Liver (tissue), 8 donors: ENCODE measurements at regions not wholly inside any gene's neighbourhood (a gene's known extent, or its start where the extent isn't known, plus 50 kb on each side); places are given as distances from the start of the nearest gene placed in this dataset.

Experiments
- DNase-seq: peaks from one replicate; pipeline ENCODE4 v3.0.0-alpha.2; 2017; ENCODE audit warnings: low spot score
- H3K27ac ChIP-seq, 2 donors: one replicate each; pipeline ENCODE4 v1.7.0; 2013; ENCODE audit warnings: inconsistent platforms in 2 of 2, low read length in 2 of 2, control low read depth in 1 of 2, low read depth in 1 of 2, mild to moderate bottlenecking in 1 of 2
- H3K27me3 ChIP-seq, 4 donors: one replicate each; pipeline versions ENCODE4 v1.6.1 to v1.7.0; 2013; ENCODE audit warnings: low read length in 3 of 4, inconsistent platforms in 1 of 4, mild to moderate bottlenecking in 1 of 4, moderate library complexity in 1 of 4; ENCODE audit not compliant: control insufficient read depth in 4 of 4, insufficient read depth in 4 of 4
- H3K36me3 ChIP-seq, 4 donors: one replicate each; pipeline versions ENCODE4 v1.6.1 to v1.7.0; 2013; ENCODE audit warnings: low read length in 3 of 4, mild to moderate bottlenecking in 3 of 4, low read depth in 1 of 4, moderate library complexity in 1 of 4; ENCODE audit not compliant: control insufficient read depth in 4 of 4, insufficient read depth in 3 of 4
- H3K4me1 ChIP-seq, 4 donors: one replicate each; pipeline versions ENCODE4 v1.6.1 to v1.7.0; 2013; ENCODE audit warnings: low read length in 3 of 4, mild to moderate bottlenecking in 3 of 4, moderate library complexity in 1 of 4; ENCODE audit not compliant: control insufficient read depth in 4 of 4, insufficient read depth in 4 of 4
- H3K4me3 ChIP-seq, 3 donors: one replicate each; pipeline versions ENCODE4 v1.6.1 to v1.7.0; 2013; ENCODE audit warnings: low read length in 3 of 3, control low read depth in 1 of 3, low read depth in 1 of 3, mild to moderate bottlenecking in 1 of 3
- H3K9ac ChIP-seq, 2 donors: one replicate each; pipeline ENCODE4 v1.7.0; 2013; ENCODE audit warnings: low read length in 2 of 2, mild to moderate bottlenecking in 2 of 2, moderate library complexity in 2 of 2, control low read depth in 1 of 2, low read depth in 1 of 2
- H3K9me3 ChIP-seq, 4 donors: one replicate each; pipeline versions ENCODE4 v1.6.1 to v1.7.0; 2013; ENCODE audit warnings: low read length in 3 of 4; ENCODE audit not compliant: control insufficient read depth in 4 of 4
- EGR1 ChIP-seq, 2 donors: IDR thresholded peaks; 2 replicates each; pipeline ENCODE4 v1.6.1; 2016 to 2018; ENCODE audit warnings: antibody characterized with exemption in 2 of 2, low read depth in 2 of 2
- FOXA1 ChIP-seq: IDR thresholded peaks from 2 replicates; pipeline ENCODE4 v1.6.1; 2016; ENCODE audit warnings: antibody characterized with exemption
- FOXA2 ChIP-seq: IDR thresholded peaks from 2 replicates; pipeline ENCODE4 v1.6.1; 2016; ENCODE audit warnings: antibody characterized with exemption
- GABPA ChIP-seq, 2 donors: IDR thresholded peaks in 1 of 2; conservative IDR thresholded peaks in 1 of 2; 2 replicates each; pipeline ENCODE4 v1.6.1; 2016; ENCODE audit warnings: antibody characterized with exemption in 2 of 2, mild to moderate bottlenecking in 1 of 2, moderate library complexity in 1 of 2
- HNF4A ChIP-seq, 2 donors: conservative IDR thresholded peaks; 2 replicates each; pipeline ENCODE4 v1.6.1; 2016; ENCODE audit warnings: antibody characterized with exemption in 2 of 2, mild to moderate bottlenecking in 2 of 2
- HNF4G ChIP-seq: IDR thresholded peaks from 2 replicates; pipeline ENCODE4 v1.6.1; 2016; ENCODE audit warnings: antibody characterized with exemption
- JUND ChIP-seq, 2 donors: IDR thresholded peaks; 2 replicates each; pipeline ENCODE4 v1.6.1; 2016; ENCODE audit warnings: antibody characterized with exemption in 2 of 2
- NR2F2 ChIP-seq: IDR thresholded peaks from 2 replicates; pipeline ENCODE4 v1.6.1; 2016; ENCODE audit warnings: antibody characterized with exemption
- RAD21 ChIP-seq, 2 donors: IDR thresholded peaks; 2 replicates each; pipeline ENCODE4 v1.6.1; 2016; ENCODE audit warnings: antibody characterized with exemption in 2 of 2, mild to moderate bottlenecking in 2 of 2
- RXRA ChIP-seq, 2 donors: IDR thresholded peaks; 2 replicates each; pipeline ENCODE4 v1.6.1; 2017 to 2018; ENCODE audit warnings: antibody characterized with exemption in 2 of 2, mild to moderate bottlenecking in 1 of 2
- SP1 ChIP-seq: IDR thresholded peaks from 2 replicates; pipeline ENCODE4 v1.6.1; 2018; ENCODE audit warnings: antibody characterized with exemption, mild to moderate bottlenecking
- TAF1 ChIP-seq: conservative IDR thresholded peaks from 2 replicates; pipeline ENCODE4 v1.6.1; 2016; ENCODE audit warnings: antibody characterized with exemption, mild to moderate bottlenecking
- YY1 ChIP-seq: IDR thresholded peaks from 2 replicates; pipeline ENCODE4 v1.6.1; 2016; ENCODE audit warnings: antibody characterized with exemption, mild to moderate bottlenecking
- WGBS: extraction: QIAGEN DNeasy Blood & Tissue Kit; methylation state at CpG from one replicate; pipeline ENCODE4 v1.1.7; 2013; 5-methylcytosine and 5-hydroxymethylcytosine counted together
- TF ChIP-seq, protein P1 (sequence below): IDR thresholded peaks from 2 replicates; pipeline ENCODE4 v1.6.1; 2016; ENCODE audit warnings: antibody characterized with exemption
- TF ChIP-seq, protein P2 (sequence below): IDR thresholded peaks from 2 replicates; pipeline ENCODE4 v1.6.1; 2016; ENCODE audit warnings: antibody characterized with exemption
- TF ChIP-seq, protein P3 (sequence below): IDR thresholded peaks from 2 replicates; pipeline ENCODE4 v1.6.1; 2016; ENCODE audit warnings: antibody characterized with exemption, mild to moderate bottlenecking
- TF ChIP-seq, protein P4 (sequence below): IDR thresholded peaks from 2 replicates; pipeline ENCODE4 v1.6.1; 2016; ENCODE audit warnings: antibody characterized with exemption
- TF ChIP-seq, protein P5 (sequence below): fragments of 150-350 bp; IDR thresholded peaks from 2 replicates; pipeline ENCODE4 v1.5.1; 2017; ENCODE audit warnings: improper control_type of control experiment, low read depth, low read length; ENCODE audit not compliant: missing input control
- donor health status: healthy.
- donor health status: healthy.
- donor health status: healthy.
- donor health status: healthy.
- donor health status: healthy.

DNA sequence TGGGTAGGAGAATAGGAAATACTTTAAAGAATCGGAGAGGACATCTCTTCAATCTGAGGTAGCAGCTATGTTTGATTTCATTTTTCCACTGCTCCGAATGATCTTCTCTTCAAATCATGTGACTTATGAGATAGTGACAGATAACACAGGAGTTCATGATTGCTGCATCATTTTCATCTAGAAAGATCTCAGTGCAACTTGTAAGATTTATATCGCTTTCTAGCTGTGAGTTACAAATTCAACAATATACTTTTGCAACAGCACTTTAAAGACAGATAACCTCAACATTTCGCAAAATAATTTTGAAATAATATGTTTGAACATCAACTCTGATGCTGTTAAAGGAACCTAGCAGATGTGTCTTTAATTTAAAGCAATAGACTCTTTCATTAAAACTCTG, 99.9 kb upstream of the CCDC80 start:
- no peaks in the 10 kb centered on the region for H3K4me1 ChIP-seq
- no peaks in the 10 kb centered on the region for H3K9me3 ChIP-seq
- no peak for TF ChIP-seq SP1
- H3K27ac ChIP-seq = no peak overlapping the region
- H3K36me3 ChIP-seq = no peaks in the 10 kb centered on the region
- H3K9ac ChIP-seq = no peak overlapping the region
- DNase-seq = no peak
- no peak overlapping the region for H3K4me3 ChIP-seq
- WGBS = 81% methylated on average over 4 of the region's 4 CpGs
- peaks cover 0 to 8% (median 0%) of the 10 kb centered on the region in 4 donors for H3K27me3 ChIP-seq

DNA sequence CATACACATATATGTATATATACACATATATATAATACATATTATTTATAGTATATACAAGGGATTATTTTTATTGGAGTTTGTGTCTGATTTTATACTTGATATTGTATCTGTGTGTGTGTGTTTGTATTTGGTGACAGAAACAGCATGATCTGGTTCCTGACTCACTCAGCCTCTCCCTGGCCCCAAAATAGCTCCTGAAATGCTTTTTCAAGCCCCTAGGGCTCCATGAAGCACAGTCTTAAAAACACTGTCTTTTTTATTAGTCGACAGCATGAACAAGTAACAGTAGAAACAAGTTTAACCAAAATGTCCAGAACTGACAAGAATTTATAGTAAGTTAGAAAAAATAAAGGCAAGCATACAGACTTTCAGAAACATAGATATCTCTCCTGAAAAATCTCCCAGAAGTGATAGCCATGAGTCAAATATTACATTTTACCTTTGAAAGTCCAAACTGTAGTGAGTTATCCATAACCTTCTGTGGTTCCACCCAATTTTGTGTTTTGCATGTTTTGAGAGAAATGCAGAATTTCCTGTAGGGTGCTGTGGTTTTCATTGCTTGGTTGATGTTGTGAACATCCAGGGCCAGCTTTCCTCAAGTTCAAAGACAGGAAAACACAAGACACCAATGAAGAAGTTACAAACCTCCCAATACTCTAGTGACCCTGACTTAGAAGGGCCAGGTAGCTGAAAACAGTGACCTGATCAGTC, 98.5 kb upstream of the CCDC80 start:
- H3K9ac ChIP-seq = no peak overlapping the region
- no peaks in the 10 kb centered on the region for H3K4me1 ChIP-seq
- no peaks in the 10 kb centered on the region for H3K9me3 ChIP-seq
- H3K36me3 ChIP-seq = no peaks in the 10 kb centered on the region
- WGBS = 70% methylated on average over 1 of the region's 1 CpG
- TF ChIP-seq, protein P1, sequence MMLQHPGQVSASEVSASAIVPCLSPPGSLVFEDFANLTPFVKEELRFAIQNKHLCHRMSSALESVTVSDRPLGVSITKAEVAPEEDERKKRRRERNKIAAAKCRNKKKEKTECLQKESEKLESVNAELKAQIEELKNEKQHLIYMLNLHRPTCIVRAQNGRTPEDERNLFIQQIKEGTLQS = no peak
- TF ChIP-seq EGR1 (IDR thresholded peaks at IDR 0.05; ENCODE audit: low read depth in 2 of 2) (no peak), RXRA (IDR thresholded peaks at IDR 0.05) (no peak), FOXA1 (no peak), SP1 (no peak), HNF4A (conservative IDR thresholded peaks at IDR 0.05) (no peak), TAF1 (no peak), FOXA2 (no peak), YY1 (no peak), RAD21 (IDR thresholded peaks at IDR 0.05) (no peak), GABPA (IDR thresholded peaks at IDR 0.05 in 1 of 2, conservative IDR thresholded peaks at IDR 0.05 in 1 of 2) (no peak), NR2F2 (no peak), JUND (IDR thresholded peaks at IDR 0.05) (no peak), HNF4G (no peak)
- TF ChIP-seq, protein P2, sequence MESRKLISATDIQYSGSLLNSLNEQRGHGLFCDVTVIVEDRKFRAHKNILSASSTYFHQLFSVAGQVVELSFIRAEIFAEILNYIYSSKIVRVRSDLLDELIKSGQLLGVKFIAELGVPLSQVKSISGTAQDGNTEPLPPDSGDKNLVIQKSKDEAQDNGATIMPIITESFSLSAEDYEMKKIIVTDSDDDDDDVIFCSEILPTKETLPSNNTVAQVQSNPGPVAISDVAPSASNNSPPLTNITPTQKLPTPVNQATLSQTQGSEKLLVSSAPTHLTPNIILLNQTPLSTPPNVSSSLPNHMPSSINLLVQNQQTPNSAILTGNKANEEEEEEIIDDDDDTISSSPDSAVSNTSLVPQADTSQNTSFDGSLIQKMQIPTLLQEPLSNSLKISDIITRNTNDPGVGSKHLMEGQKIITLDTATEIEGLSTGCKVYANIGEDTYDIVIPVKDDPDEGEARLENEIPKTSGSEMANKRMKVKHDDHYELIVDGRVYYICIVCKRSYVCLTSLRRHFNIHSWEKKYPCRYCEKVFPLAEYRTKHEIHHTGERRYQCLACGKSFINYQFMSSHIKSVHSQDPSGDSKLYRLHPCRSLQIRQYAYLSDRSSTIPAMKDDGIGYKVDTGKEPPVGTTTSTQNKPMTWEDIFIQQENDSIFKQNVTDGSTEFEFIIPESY = no peak
- TF ChIP-seq, protein P3, sequence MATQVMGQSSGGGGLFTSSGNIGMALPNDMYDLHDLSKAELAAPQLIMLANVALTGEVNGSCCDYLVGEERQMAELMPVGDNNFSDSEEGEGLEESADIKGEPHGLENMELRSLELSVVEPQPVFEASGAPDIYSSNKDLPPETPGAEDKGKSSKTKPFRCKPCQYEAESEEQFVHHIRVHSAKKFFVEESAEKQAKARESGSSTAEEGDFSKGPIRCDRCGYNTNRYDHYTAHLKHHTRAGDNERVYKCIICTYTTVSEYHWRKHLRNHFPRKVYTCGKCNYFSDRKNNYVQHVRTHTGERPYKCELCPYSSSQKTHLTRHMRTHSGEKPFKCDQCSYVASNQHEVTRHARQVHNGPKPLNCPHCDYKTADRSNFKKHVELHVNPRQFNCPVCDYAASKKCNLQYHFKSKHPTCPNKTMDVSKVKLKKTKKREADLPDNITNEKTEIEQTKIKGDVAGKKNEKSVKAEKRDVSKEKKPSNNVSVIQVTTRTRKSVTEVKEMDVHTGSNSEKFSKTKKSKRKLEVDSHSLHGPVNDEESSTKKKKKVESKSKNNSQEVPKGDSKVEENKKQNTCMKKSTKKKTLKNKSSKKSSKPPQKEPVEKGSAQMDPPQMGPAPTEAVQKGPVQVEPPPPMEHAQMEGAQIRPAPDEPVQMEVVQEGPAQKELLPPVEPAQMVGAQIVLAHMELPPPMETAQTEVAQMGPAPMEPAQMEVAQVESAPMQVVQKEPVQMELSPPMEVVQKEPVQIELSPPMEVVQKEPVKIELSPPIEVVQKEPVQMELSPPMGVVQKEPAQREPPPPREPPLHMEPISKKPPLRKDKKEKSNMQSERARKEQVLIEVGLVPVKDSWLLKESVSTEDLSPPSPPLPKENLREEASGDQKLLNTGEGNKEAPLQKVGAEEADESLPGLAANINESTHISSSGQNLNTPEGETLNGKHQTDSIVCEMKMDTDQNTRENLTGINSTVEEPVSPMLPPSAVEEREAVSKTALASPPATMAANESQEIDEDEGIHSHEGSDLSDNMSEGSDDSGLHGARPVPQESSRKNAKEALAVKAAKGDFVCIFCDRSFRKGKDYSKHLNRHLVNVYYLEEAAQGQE = no peak
- TF ChIP-seq, protein P4, sequence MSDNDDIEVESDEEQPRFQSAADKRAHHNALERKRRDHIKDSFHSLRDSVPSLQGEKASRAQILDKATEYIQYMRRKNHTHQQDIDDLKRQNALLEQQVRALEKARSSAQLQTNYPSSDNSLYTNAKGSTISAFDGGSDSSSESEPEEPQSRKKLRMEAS = no peak
- TF ChIP-seq, protein P5, sequence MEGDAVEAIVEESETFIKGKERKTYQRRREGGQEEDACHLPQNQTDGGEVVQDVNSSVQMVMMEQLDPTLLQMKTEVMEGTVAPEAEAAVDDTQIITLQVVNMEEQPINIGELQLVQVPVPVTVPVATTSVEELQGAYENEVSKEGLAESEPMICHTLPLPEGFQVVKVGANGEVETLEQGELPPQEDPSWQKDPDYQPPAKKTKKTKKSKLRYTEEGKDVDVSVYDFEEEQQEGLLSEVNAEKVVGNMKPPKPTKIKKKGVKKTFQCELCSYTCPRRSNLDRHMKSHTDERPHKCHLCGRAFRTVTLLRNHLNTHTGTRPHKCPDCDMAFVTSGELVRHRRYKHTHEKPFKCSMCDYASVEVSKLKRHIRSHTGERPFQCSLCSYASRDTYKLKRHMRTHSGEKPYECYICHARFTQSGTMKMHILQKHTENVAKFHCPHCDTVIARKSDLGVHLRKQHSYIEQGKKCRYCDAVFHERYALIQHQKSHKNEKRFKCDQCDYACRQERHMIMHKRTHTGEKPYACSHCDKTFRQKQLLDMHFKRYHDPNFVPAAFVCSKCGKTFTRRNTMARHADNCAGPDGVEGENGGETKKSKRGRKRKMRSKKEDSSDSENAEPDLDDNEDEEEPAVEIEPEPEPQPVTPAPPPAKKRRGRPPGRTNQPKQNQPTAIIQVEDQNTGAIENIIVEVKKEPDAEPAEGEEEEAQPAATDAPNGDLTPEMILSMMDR = no peak
- H3K27me3 ChIP-seq = peaks cover 0 to 4% (median 0%) of the 10 kb centered on the region in 4 donors
- H3K4me3 ChIP-seq = no peak overlapping the region
- DNase-seq = no peak
- no peak overlapping the region for H3K27ac ChIP-seq
